ENCODE measurements at regions not wholly inside any gene's neighbourhood (a gene's known extent, or its start where the extent isn't known, plus 50 kb on each side); places are given as distances from the start of the nearest gene placed in this dataset.

DNA sequence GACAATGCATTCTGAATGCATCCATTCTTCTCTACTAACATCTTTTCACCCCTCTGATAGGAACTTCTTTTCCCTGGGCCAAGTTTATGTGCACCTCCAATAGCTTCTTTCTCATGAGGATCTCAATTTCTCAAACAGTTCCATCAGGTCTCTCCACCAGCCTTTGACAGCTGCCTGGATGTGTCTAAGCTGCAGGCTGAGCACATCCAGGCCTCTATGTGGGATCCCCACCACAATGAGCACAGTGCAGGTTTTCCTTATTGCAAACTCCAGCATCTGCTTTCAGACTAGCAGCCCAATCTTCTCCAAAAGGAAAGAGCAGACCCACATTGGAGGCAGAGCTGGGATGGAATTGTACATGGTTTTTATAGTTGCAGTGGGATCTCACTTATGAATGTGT, 145.3 kb upstream of the TBX20 start:
- Histone ChIP-seq H2AFZ (ENCODE audit: control insufficient read depth, low read depth, low read length) (no peak overlapping the region), H3K9me3 (replicated peaks; ENCODE audit: control insufficient read depth, insufficient read depth, low read length) (no peaks in the 10 kb centered on the region), H3K27ac (ENCODE audit: control insufficient read depth, insufficient read depth) (no peak overlapping the region), H3K4me1 (ENCODE audit: control insufficient read depth, insufficient read depth, low read length) (no peaks in the 10 kb centered on the region), H3K36me3 (ENCODE audit: control insufficient read depth in 2 of 2, insufficient read depth in 2 of 2, low read length in 1 of 2) (no peaks in the 10 kb centered on the region), H3K79me2 (ENCODE audit: control insufficient read depth, insufficient read depth, low read length) (no peaks in the 10 kb centered on the region), H3K4me3 (no peak overlapping the region), H3K27me3 (replicated peaks in 1 of 2; ENCODE audit: control insufficient read depth in 2 of 2, insufficient read depth in 2 of 2, low read length in 1 of 2) (no peaks in the 10 kb centered on the region; a peak in 1 of 4 replicates), H4K20me1 (ENCODE audit: control insufficient read depth, insufficient read depth) (no peaks in the 10 kb centered on the region), H3K4me2 (ENCODE audit: control insufficient read depth, insufficient read depth) (no peak overlapping the region), H3K9ac (ENCODE audit: control insufficient read depth, insufficient read depth, low read length) (no peak overlapping the region)
- no peak for TF ChIP-seq CBFB (IDR thresholded peaks at IDR 0.05; ENCODE audit: low read depth)
- no peak for TF ChIP-seq ZNF217 (IDR thresholded peaks at IDR 0.05)
- no peak for TF ChIP-seq FOXK2 (IDR thresholded peaks at IDR 0.05)
- TF ChIP-seq SMAD5 (IDR thresholded peaks at IDR 0.05; ENCODE audit: low read depth), result no peak
- TF ChIP-seq POLR2AphosphoS2 (IDR thresholded peaks at IDR 0.05; ENCODE audit: low read depth, low read length), result no peak
- TF ChIP-seq, protein P1, sequence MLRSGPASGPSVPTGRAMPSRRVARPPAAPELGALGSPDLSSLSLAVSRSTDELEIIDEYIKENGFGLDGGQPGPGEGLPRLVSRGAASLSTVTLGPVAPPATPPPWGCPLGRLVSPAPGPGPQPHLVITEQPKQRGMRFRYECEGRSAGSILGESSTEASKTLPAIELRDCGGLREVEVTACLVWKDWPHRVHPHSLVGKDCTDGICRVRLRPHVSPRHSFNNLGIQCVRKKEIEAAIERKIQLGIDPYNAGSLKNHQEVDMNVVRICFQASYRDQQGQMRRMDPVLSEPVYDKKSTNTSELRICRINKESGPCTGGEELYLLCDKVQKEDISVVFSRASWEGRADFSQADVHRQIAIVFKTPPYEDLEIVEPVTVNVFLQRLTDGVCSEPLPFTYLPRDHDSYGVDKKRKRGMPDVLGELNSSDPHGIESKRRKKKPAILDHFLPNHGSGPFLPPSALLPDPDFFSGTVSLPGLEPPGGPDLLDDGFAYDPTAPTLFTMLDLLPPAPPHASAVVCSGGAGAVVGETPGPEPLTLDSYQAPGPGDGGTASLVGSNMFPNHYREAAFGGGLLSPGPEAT (IDR thresholded peaks at IDR 0.05; ENCODE audit: low read depth), result no peak
- no peak for TF ChIP-seq GABPA (IDR thresholded peaks at IDR 0.05; ENCODE audit: low read depth)
- TF ChIP-seq FOS (IDR thresholded peaks at IDR 0.05; ENCODE audit: borderline replicate concordance, extremely low read depth, insufficient read length), result no peak
- TF ChIP-seq BHLHE40 (IDR thresholded peaks at IDR 0.05; ENCODE audit: borderline replicate concordance in 1 of 2, low read depth in 2 of 2, low read length in 1 of 2), result no peak
- no peak for TF ChIP-seq NRF1 (conservative IDR thresholded peaks at IDR 0.05; ENCODE audit: low read depth, low read length)
- no peak for TF ChIP-seq SUZ12 (IDR thresholded peaks at IDR 0.05; ENCODE audit: unreplicated experiment)
- TF ChIP-seq EED (IDR thresholded peaks at IDR 0.05; ENCODE audit: low read depth), result no peak
- no peak for TF ChIP-seq MTA3 (IDR thresholded peaks at IDR 0.05; ENCODE audit: borderline replicate concordance, low read length)
- no peak for TF ChIP-seq CREB1 (IDR thresholded peaks at IDR 0.05; ENCODE audit: low read depth)
- TF ChIP-seq JUND (IDR thresholded peaks at IDR 0.05; ENCODE audit: low read depth, low read length), result no peak
- TF ChIP-seq ZNF274 (IDR thresholded peaks at IDR 0.05; ENCODE audit: insufficient read depth, insufficient read length), result no peak
- TF ChIP-seq, protein P2, sequence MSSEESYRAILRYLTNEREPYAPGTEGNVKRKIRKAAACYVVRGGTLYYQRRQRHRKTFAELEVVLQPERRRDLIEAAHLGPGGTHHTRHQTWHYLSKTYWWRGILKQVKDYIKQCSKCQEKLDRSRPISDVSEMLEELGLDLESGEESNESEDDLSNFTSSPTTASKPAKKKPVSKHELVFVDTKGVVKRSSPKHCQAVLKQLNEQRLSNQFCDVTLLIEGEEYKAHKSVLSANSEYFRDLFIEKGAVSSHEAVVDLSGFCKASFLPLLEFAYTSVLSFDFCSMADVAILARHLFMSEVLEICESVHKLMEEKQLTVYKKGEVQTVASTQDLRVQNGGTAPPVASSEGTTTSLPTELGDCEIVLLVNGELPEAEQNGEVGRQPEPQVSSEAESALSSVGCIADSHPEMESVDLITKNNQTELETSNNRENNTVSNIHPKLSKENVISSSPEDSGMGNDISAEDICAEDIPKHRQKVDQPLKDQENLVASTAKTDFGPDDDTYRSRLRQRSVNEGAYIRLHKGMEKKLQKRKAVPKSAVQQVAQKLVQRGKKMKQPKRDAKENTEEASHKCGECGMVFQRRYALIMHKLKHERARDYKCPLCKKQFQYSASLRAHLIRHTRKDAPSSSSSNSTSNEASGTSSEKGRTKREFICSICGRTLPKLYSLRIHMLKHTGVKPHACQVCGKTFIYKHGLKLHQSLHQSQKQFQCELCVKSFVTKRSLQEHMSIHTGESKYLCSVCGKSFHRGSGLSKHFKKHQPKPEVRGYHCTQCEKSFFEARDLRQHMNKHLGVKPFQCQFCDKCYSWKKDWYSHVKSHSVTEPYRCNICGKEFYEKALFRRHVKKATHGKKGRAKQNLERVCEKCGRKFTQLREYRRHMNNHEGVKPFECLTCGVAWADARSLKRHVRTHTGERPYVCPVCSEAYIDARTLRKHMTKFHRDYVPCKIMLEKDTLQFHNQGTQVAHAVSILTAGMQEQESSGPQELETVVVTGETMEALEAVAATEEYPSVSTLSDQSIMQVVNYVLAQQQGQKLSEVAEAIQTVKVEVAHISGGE (CRISPR knock-in tag; IDR thresholded peaks at IDR 0.05), result no peak
- no peak for TF ChIP-seq KLF5 (IDR thresholded peaks at IDR 0.05; ENCODE audit: partially characterized antibody)
- no peak for TF ChIP-seq TAF1 (IDR thresholded peaks at IDR 0.05; ENCODE audit: borderline replicate concordance, low read depth, low read length)
- TF ChIP-seq ZZZ3 (IDR thresholded peaks at IDR 0.05; ENCODE audit: control insufficient read depth, insufficient read length, low read depth), result no peak
- BruUV-seq (replicated peaks), result no TSS peak
- SMC1A ChIA-PET (ENCODE audit: uncharacterized antibody, unreplicated experiment), result no interaction called here
- DNase-seq (ENCODE audit: low read depth, low spot score) (no peak), ATAC-seq (no peak), FAIRE-seq (no peak)
- in situ Hi-C loops (cut with MboI) (no loop called here), intact Hi-C loops (cut with micrococcal nuclease; ENCODE audit: unreplicated experiment) (no loop called here)
- POLR2A ChIA-PET, result no interaction called here
- RAD21 ChIA-PET (ENCODE audit: unreplicated experiment), result no interaction called here
- CTCF ChIA-PET, result no interaction called here

Measured in GM12878 (cell line).